ENCODE measurements at regions not wholly inside any gene's neighbourhood (a gene's known extent, or its start where the extent isn't known, plus 50 kb on each side); places are given as distances from the start of the nearest gene placed in this dataset.

DNA sequence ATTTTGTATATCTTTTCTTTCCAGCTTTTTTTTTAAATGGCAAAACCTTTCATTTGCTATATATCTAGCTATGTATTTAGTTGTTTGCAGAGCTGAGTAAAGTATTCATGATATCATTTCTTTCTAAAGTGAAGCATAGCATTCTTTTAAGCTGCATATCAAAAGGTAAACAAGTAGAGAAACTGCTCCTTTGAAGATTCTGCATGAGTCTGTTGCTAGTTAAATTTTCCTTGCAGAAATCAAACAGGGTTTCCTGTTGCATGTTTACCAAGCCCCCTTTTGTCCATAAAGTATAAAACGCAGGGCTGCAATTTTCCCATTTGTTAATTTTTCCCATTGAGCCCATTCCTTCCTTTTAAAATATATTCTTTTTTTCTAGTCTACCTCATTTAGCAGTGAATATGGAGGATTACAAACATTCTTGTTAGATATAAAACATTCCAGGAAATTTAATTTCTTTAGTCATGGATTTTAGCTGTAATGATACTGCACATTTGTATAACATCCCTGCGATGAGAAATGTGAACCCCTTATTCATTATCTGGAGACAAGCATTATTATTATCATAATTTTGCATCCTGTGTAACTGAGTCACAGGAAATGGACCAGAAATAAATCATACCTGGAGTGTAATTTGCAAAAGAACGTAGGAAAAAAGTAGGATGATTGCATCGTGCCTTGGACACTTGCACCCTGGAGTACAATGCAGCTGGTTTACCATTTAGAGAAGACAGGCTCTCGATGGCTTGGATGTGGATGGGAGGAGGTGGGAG is 110.9 kb upstream of the ARGLU1 start:
- DNase-seq (ENCODE audit: low read depth): no peak

DNA sequence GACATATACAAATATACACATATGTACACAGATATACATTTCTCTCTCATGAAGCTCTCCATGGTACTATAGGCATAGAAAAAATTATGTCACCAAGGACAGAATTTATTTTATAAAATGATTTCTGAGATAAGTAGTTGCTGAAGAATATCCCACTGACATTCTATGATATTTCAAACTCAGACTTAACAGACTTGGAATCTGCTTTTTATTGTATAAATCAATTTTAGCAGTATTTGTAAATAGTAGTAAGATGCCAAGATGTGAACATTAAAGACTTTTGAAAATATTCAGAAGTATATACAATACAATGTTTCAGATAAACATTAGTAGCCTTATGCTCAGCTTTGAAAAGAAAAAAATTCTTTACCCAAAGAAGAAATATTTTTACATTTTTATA is 107.4 kb upstream of the ARGLU1 start:
- DNase-seq (ENCODE audit: low read depth): no peak

DNA sequence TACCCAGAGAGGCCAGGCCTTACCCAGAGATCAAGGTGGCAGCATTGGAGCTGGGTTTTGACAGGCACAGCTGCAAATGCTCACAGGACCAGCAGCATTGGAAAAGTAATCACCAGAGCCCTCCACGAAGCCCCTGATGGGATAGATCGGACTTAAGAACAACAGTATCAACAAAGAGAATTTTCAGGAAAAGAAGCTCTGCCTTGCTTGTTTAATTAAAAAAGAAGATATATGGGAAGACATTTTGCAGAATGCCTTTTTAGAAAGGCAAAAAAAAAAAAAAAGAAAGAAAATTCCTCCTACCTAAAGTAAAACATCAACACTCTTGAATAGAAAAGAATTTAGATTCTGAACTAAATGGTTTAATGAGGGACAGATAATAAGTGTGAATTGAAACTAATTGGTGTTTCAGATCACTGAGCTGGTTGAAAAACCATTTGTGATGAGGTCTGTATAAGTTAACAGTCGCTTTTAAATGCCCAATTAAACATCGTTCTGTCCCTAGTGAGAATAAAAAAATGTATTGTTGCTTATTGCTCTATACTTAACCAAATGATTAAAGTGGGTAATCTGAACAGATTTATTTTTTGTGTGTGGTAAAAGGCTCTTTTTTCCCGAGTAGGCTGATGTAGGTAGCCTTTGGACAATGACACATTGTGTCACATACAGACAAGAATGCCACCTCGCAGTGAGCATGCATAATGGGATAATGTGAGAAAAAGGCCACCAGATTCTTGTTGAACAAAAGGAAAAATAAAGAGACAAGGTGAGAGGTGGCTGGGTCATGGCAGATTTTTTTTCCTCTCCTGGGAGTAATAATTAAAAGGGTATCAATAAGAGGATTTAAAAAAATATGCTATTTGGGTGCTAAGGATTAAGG is 93.0 kb upstream of the ARGLU1 start:
- DNase-seq (ENCODE audit: low read depth): no peak

DNA sequence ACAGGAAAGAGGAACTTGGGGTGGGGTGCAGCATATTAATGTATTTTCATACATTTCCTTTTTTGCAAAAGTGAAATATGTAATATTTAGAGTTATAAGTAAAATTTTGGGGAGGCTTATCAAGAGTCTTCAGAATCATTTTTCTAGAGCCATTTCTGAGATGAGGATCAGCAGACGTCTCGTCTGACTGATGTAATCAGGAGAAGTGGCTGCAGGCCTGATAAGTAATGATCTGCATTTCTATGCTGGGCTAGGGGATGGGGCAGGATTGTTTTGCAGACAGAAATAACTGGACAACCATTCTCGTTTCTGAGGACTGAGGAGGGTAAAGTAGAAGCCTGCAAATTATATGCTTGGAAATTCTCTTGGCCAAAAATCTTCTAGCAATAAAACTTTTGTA is 89.2 kb upstream of the ARGLU1 start:
- no peak for DNase-seq (ENCODE audit: low read depth)

DNA sequence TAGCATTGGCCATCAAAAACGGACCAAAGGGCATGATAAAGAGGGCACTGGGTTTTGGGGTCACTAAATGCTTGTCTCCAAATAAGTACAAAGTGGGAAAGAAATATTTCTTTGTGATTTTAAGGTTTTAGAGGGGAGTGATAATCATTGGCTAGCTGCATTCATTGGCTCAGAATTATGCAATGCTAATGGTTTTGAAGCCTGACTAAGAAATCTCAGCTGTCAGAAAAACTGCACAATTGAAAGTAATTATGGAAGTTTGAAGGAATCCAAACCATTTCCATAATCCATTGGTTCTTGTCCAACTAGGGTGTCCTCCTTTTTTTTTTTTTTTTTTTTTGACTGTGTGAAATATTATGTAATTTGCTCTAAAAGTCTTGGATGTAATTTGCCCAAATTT is 88.2 kb upstream of the ARGLU1 start:
- no peak for DNase-seq (ENCODE audit: low read depth)

DNA sequence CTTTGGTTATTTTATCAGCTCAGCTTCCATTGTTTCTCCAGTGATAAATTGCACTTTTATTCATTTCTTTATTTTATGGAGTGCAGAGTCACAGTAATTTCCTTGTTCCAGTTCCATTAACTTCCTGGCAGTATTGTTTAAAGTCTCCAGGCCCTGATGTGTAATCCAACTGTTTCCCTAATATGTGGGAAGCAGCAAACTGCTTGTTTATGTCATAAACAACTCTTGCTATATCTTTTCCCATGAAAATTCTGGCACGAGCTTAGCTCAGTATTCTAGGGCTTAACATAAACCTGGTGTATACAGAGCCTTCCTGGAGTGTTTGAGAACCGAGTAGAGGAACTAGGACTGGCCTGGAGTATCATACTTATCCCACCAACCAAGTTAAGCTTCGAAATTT is 83.5 kb upstream of the ARGLU1 start:
- DNase-seq (ENCODE audit: low read depth): no peak

DNA sequence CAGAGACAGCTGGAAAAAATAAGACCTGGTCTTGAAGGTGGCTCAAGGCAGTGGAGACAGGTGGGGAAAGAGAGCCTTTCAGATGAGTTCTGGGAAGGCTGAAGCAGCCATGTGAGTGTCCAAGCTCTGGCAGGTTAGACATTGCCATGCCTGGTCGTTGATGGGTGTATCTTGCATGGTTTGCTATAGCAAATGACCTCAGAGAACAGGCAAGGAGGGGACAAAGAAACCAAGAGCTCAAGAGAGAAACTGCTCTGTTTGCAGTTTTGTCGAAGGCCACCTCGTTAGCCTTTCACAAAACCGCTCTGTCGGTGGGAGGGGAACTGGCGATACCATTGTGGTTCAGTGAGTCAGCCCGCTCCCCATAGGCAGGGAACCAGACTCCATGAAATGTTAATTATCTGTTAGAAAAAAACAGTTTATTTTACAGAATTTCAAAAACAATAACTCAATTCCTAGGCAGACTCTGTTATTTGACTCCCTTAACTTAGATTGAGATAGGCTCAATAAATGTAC is 82.8 kb upstream of the ARGLU1 start:
- no peak for DNase-seq (ENCODE audit: low read depth)

DNA sequence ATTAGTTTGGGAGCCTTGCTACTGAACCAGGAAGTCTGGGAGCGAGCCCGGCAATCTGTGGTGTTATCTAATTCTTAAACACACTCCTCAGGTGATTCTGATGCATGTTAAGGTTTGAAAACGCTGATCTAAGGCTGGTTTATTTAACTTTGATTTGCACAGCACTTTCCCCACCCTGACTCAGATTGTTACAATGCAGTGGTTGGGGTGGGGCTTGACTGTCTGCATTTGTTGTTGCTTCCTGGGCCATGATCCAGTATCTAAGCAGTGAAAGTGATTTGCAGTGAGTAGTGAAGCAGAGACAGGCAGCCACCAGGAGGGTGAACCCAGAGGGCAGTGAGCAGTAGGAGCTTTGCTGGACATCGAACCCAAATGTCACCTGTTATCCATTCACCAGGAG is 81.6 kb upstream of the ARGLU1 start:
- no peak for DNase-seq (ENCODE audit: low read depth)

DNA sequence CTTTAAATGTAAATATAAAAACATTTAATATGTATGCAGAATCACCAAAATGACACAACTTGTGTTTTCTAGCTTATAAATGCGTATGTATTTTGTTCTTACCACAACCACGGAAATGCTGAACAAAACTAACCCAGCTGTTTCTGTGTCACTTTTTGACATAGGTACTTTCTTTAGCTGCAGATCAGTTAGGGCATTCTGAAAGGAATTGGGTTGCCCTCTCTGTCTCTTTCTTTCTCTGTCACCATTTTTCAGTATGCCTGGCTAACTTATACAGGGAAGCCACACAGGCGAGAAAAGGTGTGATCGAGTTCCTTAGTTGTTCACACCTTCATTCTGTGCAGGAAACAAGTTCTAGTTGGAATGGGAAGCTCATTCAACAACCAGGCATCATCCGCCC is 72.6 kb upstream of the ARGLU1 start:
- DNase-seq (ENCODE audit: low read depth): no peak

DNA sequence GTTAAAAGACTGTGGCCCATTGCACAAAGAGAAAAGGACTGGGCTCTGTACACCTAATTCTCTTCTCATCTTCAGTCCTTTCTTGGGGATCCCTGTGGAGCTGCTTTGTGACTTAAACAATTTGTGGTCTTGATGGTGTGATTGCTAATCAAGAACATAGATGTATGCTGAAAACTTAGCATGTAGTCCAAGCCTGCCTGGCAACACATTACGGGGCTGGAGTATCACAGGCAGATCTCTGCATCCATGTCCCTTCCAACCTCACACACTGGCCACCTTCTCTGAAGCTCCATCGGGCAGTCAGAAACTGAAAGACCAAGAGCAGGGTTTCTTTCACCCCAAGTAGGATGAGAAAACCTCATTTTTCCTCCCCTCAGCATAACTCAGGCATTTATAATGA is 69.6 kb upstream of the ARGLU1 start:
- no peak for DNase-seq (ENCODE audit: low read depth)

DNA sequence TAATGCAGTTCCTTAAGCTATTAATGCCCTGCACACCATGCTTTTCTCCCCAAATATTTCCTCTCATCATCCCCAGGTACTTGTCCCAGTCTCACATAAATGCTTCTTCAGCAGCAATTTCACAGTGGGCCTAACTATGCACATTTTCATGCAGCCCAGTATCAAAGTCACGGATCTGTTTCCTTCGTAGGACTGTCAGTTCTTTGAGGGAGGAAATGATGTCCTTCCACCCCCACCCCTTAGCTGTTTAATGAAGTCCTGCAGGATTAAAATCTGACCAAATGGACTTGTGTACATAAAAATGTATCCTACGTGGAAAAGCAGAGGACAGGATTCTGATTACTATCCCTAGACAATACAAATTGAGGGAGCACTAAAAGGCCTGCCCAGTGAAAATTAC is 68.6 kb upstream of the ARGLU1 start:
- DNase-seq (ENCODE audit: low read depth): no peak

DNA sequence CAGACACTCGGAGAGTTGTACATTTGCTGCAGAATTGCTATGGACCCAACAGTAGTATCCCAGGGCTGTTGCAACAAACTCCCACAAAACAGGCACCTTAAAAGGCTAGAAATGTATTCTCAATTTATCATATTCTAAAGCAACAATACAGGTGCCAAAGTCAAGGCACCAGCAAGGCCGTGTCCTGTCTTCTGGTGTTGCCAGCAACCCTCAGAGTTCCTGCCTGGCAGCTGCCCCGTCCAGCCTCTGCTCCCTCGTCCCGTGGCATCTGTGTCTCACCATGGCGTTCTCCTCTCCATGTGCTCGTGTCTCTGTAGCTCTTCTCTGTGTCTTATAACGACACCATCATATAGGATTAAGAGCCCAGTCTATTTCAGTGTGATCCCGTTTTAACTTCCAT is 67.7 kb upstream of the ARGLU1 start:
- DNase-seq (ENCODE audit: low read depth): no peak

DNA sequence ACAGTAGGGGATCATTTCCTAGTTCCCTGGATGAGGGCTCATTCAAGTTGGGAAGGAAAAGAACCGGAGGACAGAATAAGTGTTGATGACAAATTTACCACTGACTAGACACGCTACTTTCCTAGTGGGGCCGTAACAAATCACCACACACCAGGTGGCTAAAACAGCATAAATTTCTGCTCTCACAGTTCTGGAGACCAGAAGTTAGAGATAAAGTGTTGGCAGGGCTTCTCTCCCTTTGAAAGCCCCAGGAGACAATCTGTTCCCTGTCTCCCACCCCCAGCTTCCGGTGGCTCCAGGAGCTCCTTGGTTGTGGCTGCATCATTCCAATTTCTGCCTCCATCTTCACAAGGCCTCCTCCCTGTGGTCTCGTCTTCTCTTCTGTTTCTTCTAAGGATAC is 65.4 kb upstream of the ARGLU1 start:
- no peak for DNase-seq (ENCODE audit: low read depth)

DNA sequence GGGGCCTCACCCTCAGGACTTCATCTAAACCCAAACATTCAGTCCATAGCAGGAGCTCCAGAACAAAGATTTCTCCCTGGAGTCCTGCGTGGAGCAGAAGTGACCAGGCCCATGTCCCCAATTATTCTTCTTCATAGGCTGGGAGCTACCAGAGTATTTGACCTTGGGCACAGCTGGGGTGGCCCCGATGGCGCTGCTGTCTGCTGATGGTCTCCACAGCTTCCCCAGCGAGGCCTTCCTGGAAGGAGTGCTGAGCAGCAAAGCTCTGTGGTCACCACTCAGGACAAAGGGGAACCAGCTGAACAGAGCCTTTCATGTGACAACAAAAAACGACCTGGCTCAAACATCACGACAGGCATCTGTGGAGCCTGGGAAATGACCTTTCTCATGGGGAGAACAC is 62.7 kb upstream of the ARGLU1 start:
- DNase-seq (ENCODE audit: low read depth): no peak

DNA sequence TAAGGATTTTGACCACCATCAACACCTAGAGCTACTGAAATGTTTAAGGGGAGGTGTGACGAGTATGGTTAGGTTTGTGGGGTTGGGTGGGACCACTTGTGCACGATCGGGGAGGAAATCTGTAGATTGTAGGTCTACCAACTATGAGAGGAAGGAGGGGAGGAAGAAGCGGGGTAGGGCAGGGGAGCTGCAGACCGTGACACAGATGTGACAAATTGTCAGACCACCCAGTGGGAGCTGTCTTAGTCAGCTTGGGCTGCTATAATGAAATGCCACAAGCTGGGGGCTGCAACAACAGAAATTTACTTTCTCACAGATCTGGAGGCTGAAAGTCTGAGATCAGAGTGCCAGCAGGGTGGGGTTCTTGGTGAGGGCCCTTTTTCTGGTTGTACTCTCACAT is 62.2 kb upstream of the ARGLU1 start:
- DNase-seq (ENCODE audit: low read depth): no peak

DNA sequence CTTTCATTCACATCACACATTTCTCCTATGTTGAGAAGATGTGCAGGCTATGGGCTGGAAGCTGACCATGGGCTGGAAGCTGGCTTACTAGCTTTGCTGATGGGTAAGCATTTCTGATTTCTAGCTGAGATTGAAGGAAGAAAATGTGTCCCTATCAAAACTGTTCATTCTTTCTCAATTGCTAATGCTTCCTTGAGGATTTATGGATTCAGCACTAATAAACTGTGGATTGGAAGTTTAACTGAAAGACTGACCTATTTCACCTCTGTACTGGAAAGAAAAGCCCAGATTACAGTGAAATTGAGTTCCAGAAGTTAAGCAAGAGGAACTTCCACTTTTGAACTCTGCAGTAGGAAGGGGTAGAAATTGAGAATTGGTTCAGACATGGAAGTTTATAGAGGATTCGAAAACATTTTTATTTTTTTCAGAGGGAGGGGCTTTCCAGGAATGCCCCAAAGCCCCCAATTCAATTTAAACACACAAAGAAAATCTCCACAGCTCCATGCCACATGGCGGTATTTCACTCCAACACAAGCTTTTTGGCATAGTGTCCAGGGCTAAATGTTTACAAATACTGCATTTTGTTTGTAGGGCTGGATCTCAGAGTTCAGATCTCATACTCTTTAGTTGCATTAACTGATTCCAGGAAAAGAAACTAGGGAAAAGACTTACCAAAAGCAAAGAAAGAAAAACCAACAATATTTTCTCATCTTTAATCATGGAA is 61.2 kb upstream of the ARGLU1 start:
- DNase-seq (ENCODE audit: low read depth): no peak

DNA sequence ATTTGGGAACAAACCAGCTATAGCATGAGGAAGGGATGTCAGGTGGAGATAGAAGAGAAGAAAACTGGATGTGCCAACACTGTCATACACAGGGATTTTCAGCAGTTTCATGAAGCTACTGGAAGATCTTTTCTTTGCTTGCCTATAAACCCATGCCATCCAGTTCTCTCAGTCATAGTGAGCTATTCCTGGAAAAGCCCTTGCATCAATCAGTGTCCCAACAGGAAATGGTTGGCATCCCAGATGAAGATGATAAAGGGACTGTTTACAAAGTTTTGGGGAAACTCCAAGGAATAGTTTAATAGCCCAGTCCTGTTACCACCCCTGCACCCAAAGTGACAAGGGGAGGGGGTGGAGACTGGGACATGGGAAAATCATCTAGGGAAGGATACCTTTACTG is 58.5 kb upstream of the ARGLU1 start:
- no peak for DNase-seq (ENCODE audit: low read depth)

DNA sequence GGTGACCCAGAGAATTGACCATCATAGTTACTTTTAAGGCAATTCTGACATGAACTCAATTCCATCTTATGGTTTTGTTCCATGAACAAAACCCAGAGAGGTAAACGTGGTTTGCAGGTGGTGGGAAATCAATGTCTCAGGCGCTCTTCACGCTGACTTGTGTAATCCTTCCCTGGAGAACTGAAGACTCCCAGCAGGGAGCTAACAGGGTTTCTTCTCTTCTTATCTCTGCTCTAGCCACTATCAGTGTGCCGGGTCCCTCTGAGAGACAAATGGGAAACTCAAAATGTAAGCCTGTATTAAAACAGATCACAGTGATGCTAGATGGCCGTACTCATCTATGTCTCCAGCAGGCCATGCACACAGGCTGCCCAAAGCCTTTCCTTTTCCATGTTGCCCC is 57.6 kb upstream of the ARGLU1 start:
- DNase-seq (ENCODE audit: low read depth): no peak

DNA sequence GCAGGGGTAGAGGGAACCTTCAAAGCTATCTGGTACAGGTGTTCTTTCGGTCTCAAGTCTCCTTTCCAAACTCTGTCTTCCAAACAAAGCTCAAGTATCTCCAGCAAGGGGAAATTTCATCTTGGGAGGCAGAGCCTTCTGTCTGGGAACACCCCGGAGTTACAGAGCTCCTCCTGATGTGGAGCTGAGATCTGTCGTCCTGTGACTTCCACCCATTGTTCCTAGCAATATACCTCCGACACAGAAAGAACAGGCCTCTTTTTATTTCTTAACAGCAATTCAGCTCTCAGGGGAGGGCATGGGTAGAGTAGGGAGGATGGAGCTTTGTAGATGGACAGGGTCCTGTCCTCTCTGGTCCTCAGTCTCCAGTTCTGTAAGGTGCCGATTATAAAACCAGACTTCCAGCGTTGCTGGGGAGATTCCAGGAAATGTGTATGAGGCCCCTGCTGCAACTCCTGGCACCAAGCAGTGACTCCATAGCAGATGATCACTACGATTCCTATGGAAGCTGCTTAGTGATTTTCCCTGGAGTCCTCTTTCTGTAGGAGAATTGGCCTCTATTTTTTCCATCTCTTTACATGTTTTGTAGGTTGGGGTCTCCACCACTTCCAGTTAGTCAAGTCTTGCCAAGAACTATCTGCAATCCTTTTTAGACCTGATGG is 56.0 kb upstream of the ARGLU1 start:
- no peak for DNase-seq (ENCODE audit: low read depth)

DNA sequence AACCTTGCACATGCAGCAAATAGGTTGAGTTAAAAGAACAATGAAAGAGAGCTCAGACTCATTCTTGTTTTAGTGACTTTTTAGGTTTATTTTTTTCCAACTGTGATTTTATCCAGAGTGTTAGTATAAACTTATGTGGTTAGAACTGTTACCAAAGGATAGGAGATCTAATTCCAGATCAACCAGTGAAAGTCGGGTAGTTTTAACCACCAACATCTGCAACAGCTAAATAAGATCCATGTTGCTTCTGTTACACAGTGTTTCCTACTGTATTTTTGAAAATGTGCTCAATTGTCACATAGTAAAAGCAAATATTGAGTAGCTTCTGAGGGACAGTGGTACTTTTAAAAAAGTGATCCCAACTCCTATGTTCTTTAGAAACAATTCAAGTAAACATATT is 53.9 kb upstream of the ARGLU1 start:
- DNase-seq (ENCODE audit: low read depth): no peak

DNA sequence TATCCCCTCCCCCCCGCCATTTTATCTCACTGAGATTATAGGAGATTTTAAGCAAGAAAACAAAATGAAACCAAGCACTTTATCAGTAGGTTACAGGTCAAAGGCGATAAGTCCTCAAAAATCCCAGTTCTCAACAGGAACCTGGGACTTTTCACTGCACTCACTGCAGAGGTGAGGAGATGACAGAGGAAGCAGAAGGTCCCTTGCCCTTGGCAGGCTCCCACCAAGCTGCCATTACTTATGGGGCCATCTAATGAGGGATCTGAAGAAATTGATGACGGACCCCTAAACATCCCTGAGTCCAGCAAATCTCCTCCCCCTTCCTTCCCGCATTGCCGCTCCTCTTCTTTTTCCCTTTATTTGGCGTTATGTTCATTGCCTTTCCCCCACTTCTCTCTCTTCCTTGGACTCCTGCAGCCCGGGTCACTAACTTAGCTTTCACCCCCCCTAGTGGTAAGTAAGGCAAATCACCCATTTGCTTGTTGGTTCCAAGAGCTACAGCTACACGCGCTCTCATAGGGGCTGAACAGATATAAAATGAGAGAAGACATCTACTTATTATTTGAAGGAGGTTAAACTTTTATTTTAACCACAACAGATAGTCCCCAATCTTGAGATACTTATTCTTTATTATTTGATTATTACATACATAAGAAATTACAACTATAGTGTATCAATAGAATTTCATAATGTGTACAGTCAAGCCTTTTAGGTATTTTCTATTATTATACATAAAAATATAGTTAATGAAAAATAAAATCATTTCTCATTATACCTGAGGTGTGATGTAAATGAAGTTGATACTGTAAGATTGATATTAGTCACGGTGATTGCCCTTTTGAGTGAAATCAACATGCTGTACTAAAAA is 52.0 kb upstream of the ARGLU1 start:
- DNase-seq (ENCODE audit: low read depth): no peak
